Stomach smooth muscle (tissue), 2 donors: ENCODE measurements at regions not wholly inside any gene's neighbourhood (a gene's known extent, or its start where the extent isn't known, plus 50 kb on each side); places are given as distances from the start of the nearest gene placed in this dataset.

Source experiments
- H3K27ac ChIP-seq: one replicate; pipeline ENCODE4 v1.7.0; 2013; ENCODE audit warnings: mild to moderate bottlenecking, low read length, inconsistent platforms
- H3K27me3 ChIP-seq, 2 donors: one replicate each; pipeline ENCODE4 v1.7.0; 2013; ENCODE audit warnings: low read length in 2 of 2; ENCODE audit not compliant: insufficient read depth in 2 of 2, control insufficient read depth in 1 of 2
- H3K36me3 ChIP-seq, 2 donors: one replicate each; pipeline ENCODE4 v1.7.0; 2013; ENCODE audit warnings: low read length in 2 of 2; ENCODE audit not compliant: control insufficient read depth in 2 of 2, insufficient read depth in 2 of 2
- H3K4me1 ChIP-seq: one replicate; pipeline ENCODE4 v1.7.0; 2013; ENCODE audit warnings: low read length; ENCODE audit not compliant: control insufficient read depth, insufficient read depth
- H3K4me3 ChIP-seq, 2 donors: one replicate each; pipeline ENCODE4 v1.7.0; 2013; ENCODE audit warnings: low read length in 2 of 2
- H3K9ac ChIP-seq, 2 donors: one replicate each; pipeline ENCODE4 v1.7.0; 2013; ENCODE audit warnings: low read length in 2 of 2, mild to moderate bottlenecking in 1 of 2
- H3K9me3 ChIP-seq, 2 donors: one replicate each; pipeline ENCODE4 v1.7.0; 2013; ENCODE audit warnings: low read length in 2 of 2; ENCODE audit not compliant: control insufficient read depth in 2 of 2
- donor health status: healthy.
- donor health status: Pancreatic carcinoma.

GRCh38 chr16:17543073-17543472, 72.3 kb upstream of the XYLT1 start:
- Histone ChIP-seq H3K4me3 (no peak overlapping the region), H3K9me3 (peaks cover 2 to 4% of the 10 kb centered on the region in 2 donors), H3K9ac (no peak overlapping the region), H3K27ac (no peak overlapping the region), H3K36me3 (no peaks in the 10 kb centered on the region), H3K4me1 (no peaks in the 10 kb centered on the region), H3K27me3 (peaks cover 2 to 3% of the 10 kb centered on the region in 2 donors)

GRCh38 chr16:17541324-17541723, 70.6 kb upstream of the XYLT1 start:
- no peak overlapping the region for H3K27ac ChIP-seq
- no peak overlapping the region for H3K9ac ChIP-seq
- no peak overlapping the region for H3K4me3 ChIP-seq
- H3K4me1 ChIP-seq, result no peaks in the 10 kb centered on the region
- peaks cover 2 to 3% of the 10 kb centered on the region in 2 donors for H3K27me3 ChIP-seq
- no peaks in the 10 kb centered on the region for H3K36me3 ChIP-seq
- peaks cover 2 to 4% of the 10 kb centered on the region in 2 donors for H3K9me3 ChIP-seq

- H3K9me3 ChIP-seq, result no peaks in the 10 kb centered on the region
- peaks cover 2 to 3% of the 10 kb centered on the region in 2 donors for H3K27me3 ChIP-seq
- no peak overlapping the region for H3K27ac ChIP-seq
- no peak overlapping the region for H3K4me3 ChIP-seq
- no peaks in the 10 kb centered on the region for H3K36me3 ChIP-seq
- no peaks in the 10 kb centered on the region for H3K4me1 ChIP-seq
- H3K9ac ChIP-seq, result no peak overlapping the region
Observed at GRCh38 chr16:17538927-17539326, 68.2 kb upstream of the XYLT1 start.

- no peak overlapping the region for H3K4me3 ChIP-seq
- no peaks in the 10 kb centered on the region for H3K27me3 ChIP-seq
- H3K9me3 ChIP-seq, result peaks cover 3% of the 10 kb centered on the region in 2 donors
- no peak overlapping the region for H3K27ac ChIP-seq
- no peaks in the 10 kb centered on the region for H3K4me1 ChIP-seq
- H3K36me3 ChIP-seq, result no peaks in the 10 kb centered on the region
- no peak overlapping the region for H3K9ac ChIP-seq
Observed at GRCh38 chr16:17532338-17532995, 61.7 kb upstream of the XYLT1 start.

- peaks cover 3% of the 10 kb centered on the region in 2 donors for H3K9me3 ChIP-seq
- H3K27ac ChIP-seq, result no peak overlapping the region
- H3K36me3 ChIP-seq, result no peaks in the 10 kb centered on the region
- no peaks in the 10 kb centered on the region for H3K4me1 ChIP-seq
- no peaks in the 10 kb centered on the region for H3K27me3 ChIP-seq
- H3K4me3 ChIP-seq, result no peak overlapping the region
- H3K9ac ChIP-seq, result no peak overlapping the region
Observed at GRCh38 chr16:17529982-17530760, 59.4 kb upstream of the XYLT1 start.

GRCh38 chr16:17526956-17527937, 56.5 kb upstream of the XYLT1 start:
- Histone ChIP-seq H3K36me3 (no peaks in the 10 kb centered on the region), H3K4me3 (no peak overlapping the region), H3K4me1 (no peaks in the 10 kb centered on the region), H3K27ac (no peak overlapping the region), H3K9ac (no peak overlapping the region), H3K27me3 (no peaks in the 10 kb centered on the region), H3K9me3 (peaks cover 0 to 3% of the 10 kb centered on the region in 2 donors)

- no peak overlapping the region for H3K4me3 ChIP-seq
- no peaks in the 10 kb centered on the region for H3K4me1 ChIP-seq
- no peaks in the 10 kb centered on the region for H3K36me3 ChIP-seq
- H3K9ac ChIP-seq, result no peak overlapping the region
- H3K9me3 ChIP-seq, result no peaks in the 10 kb centered on the region
- peaks cover 0 to 2% of the 10 kb centered on the region in 2 donors for H3K27me3 ChIP-seq
- H3K27ac ChIP-seq, result no peak overlapping the region
Observed at GRCh38 chr16:17524656-17525055, 53.9 kb upstream of the XYLT1 start.

- Histone ChIP-seq H3K9me3 (no peaks in the 10 kb centered on the region), H3K27ac (no peak overlapping the region), H3K36me3 (no peaks in the 10 kb centered on the region), H3K9ac (no peak overlapping the region), H3K4me3 (no peak overlapping the region), H3K4me1 (no peaks in the 10 kb centered on the region), H3K27me3 (peaks cover 0 to 2% of the 10 kb centered on the region in 2 donors)
Observed at GRCh38 chr16:17520561-17520960, 49.8 kb upstream of the XYLT1 start.
